ENCODE measurements at regions not wholly inside any gene's neighbourhood (a gene's known extent, or its start where the extent isn't known, plus 50 kb on each side); places are given as distances from the start of the nearest gene placed in this dataset.

DNA sequence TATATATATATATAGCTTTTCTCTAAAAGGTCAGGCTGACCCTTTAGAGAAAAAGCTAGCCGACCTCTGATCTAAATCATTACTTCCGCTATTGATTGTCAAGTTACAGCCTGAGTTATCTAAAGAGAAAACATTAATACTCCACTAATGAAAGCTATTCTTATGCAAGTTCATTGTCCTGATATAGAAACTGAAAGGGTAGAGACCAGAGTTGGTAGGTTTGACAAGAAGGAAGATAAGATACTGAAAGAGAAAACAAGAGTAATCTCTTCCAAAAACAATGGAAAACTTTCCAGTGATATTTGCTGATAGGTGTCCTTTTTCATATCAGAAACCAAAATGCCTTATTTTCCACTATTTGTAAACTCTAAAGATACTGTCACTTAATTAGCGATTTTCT, 62.8 kb upstream of the SLC39A10 start:
- H3K4me3 Mint-ChIP-seq, result peak overlapping the region; percentile 1
- Histone ChIP-seq H3K36me3 (replicated peaks in 1 of 2; ENCODE audit: control extremely low read depth in 1 of 2, control insufficient read depth in 1 of 2, extremely low read depth in 1 of 2, insufficient read depth in 2 of 2, low read length in 1 of 2) (no peaks in the 10 kb centered on the region), H2AFZ (ENCODE audit: insufficient read depth, low read depth, low read length, poor library complexity, severe bottlenecking) (no peak overlapping the region), H3K9ac (ENCODE audit: low read length) (peak overlapping the region; percentile 3), H3K4me2 (replicated peaks; ENCODE audit: low read depth, low read length, poor library complexity, severe bottlenecking) (peak overlapping the region; percentile 40), H4K20me1 (ENCODE audit: control insufficient read depth, insufficient read depth, low read length, poor library complexity, severe bottlenecking) (no peaks in the 10 kb centered on the region), H3K27me3 (replicated peaks in 1 of 4; ENCODE audit: control extremely low read depth in 1 of 4, control insufficient read depth in 3 of 4, insufficient read depth in 4 of 4, low read length in 3 of 4) (no peaks in the 10 kb centered on the region), H3K79me2 (ENCODE audit: control insufficient read depth, insufficient read depth, low read length) (no peaks in the 10 kb centered on the region), H3K4me3 (ENCODE audit: control extremely low read depth in 1 of 5, extremely low read depth in 1 of 5, insufficient read depth in 1 of 5, low read depth in 2 of 5, low read length in 4 of 5) (no peak overlapping the region), H3K27ac (ENCODE audit: low read length in 2 of 2) (no peak overlapping the region), H3K9me3 (ENCODE audit: control extremely low read depth in 1 of 3, control insufficient read depth in 2 of 3, insufficient read depth in 1 of 3, low read length in 2 of 3) (peaks cover 0 to 3% (median 0%) of the 10 kb centered on the region in 3 donors), H3K4me1 (ENCODE audit: control insufficient read depth in 2 of 2, insufficient read depth in 2 of 2, low read length in 2 of 2) (peaks cover 12 to 21% of the 10 kb centered on the region in 2 donors)
- TF ChIP-seq, protein P1, sequence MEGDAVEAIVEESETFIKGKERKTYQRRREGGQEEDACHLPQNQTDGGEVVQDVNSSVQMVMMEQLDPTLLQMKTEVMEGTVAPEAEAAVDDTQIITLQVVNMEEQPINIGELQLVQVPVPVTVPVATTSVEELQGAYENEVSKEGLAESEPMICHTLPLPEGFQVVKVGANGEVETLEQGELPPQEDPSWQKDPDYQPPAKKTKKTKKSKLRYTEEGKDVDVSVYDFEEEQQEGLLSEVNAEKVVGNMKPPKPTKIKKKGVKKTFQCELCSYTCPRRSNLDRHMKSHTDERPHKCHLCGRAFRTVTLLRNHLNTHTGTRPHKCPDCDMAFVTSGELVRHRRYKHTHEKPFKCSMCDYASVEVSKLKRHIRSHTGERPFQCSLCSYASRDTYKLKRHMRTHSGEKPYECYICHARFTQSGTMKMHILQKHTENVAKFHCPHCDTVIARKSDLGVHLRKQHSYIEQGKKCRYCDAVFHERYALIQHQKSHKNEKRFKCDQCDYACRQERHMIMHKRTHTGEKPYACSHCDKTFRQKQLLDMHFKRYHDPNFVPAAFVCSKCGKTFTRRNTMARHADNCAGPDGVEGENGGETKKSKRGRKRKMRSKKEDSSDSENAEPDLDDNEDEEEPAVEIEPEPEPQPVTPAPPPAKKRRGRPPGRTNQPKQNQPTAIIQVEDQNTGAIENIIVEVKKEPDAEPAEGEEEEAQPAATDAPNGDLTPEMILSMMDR (IDR thresholded peaks at IDR 0.05), result no peak
- no peak for TF ChIP-seq EZH2 (IDR thresholded peaks at IDR 0.05; ENCODE audit: borderline replicate concordance, insufficient read depth, low read depth, low read length, poor library complexity, severe bottlenecking)
- intact Hi-C loops (cut with micrococcal nuclease), result loop anchor here (5.0 kb wide), 1 partner anchor 33 kb away; no protein-coding TSS in a partner anchor
- peaks cover 31% of the 10 kb centered on the region for H3K4me1 Mint-ChIP-seq
- no CpG with 5 or more reads among the region's 3 CpGs for WGBS (ENCODE audit: insufficient coverage)
- peak overlapping the region; percentile 2 for H3K27ac Mint-ChIP-seq
- no peaks in the 10 kb centered on the region for H3K9me3 Mint-ChIP-seq (ENCODE audit: insufficient read depth)
- ATAC-seq (ENCODE audit: low read depth) (no peak), DNase-seq (peak; percentile 25)
- POLR2A ChIA-PET, result no interaction called here
- no peaks in the 10 kb centered on the region for H3K27me3 Mint-ChIP-seq
- CTCF ChIA-PET, result interaction anchor here (0.8 to 3.0 kb wide), 4 partner anchors 17 to 95 kb away, joined by 3 to 13 read pairs (median 5); no protein-coding TSS in a partner anchor

DNA sequence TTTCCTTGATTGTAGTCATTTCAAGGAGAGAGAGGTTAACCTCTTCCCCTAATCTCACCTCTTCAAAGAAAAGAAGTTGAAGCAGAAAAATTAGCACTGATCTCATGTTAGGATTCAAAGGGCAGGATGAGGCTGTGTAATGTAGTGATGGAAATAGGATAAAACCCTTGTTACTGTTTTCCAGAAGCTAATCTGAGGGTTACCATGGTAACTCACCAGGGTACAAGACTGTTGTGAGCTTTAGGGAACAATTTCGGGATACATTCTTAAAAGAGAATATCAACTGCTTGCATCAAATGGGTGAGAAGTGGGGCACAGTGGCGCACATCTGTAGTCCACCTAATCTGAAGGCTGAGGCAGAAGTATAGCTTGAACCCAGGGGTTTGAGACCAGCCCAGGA, 64.9 kb upstream of the SLC39A10 start:
- H3K9me3 ChIP-seq (ENCODE audit: control extremely low read depth in 1 of 3, control insufficient read depth in 2 of 3, insufficient read depth in 1 of 3, low read length in 2 of 3), result peaks cover 0 to 3% (median 0%) of the 10 kb centered on the region in 3 donors
- H3K79me2 ChIP-seq (ENCODE audit: control insufficient read depth, insufficient read depth, low read length), result no peaks in the 10 kb centered on the region
- Mint-ChIP-seq H3K4me3 (no peak overlapping the region), H3K27me3 (no peaks in the 10 kb centered on the region), H3K9me3 (ENCODE audit: insufficient read depth) (no peaks in the 10 kb centered on the region), H3K4me1 (peaks cover 29% of the 10 kb centered on the region), H3K27ac (no peak overlapping the region)
- WGBS (ENCODE audit: insufficient coverage), result 100% methylated on average over 2 of the region's 2 CpGs
- peaks cover 12 to 21% of the 10 kb centered on the region in 2 donors for H3K4me1 ChIP-seq (ENCODE audit: control insufficient read depth in 2 of 2, insufficient read depth in 2 of 2, low read length in 2 of 2)
- CTCF ChIA-PET, result interaction anchor here (1.2 to 1.5 kb wide), 4 partner anchors 9 to 68 kb away, joined by 5 to 8 read pairs (median 6); no protein-coding TSS in a partner anchor
- no peak overlapping the region for H3K9ac ChIP-seq (ENCODE audit: low read length)
- no peak overlapping the region for H3K27ac ChIP-seq (ENCODE audit: low read length in 2 of 2)
- POLR2A ChIA-PET, result interaction anchor here (1.5 kb wide), 1 partner anchor 68 kb away, joined by 4 read pairs; no protein-coding TSS in a partner anchor
- no peaks in the 10 kb centered on the region for H3K27me3 ChIP-seq (replicated peaks in 1 of 4; ENCODE audit: control extremely low read depth in 1 of 4, control insufficient read depth in 3 of 4, insufficient read depth in 4 of 4, low read length in 3 of 4)
- no peak overlapping the region for H2AFZ ChIP-seq (ENCODE audit: insufficient read depth, low read depth, low read length, poor library complexity, severe bottlenecking)
- no peak overlapping the region for H3K4me2 ChIP-seq (replicated peaks; ENCODE audit: low read depth, low read length, poor library complexity, severe bottlenecking)
- TF ChIP-seq EZH2 (IDR thresholded peaks at IDR 0.05; ENCODE audit: borderline replicate concordance, insufficient read depth, low read depth, low read length, poor library complexity, severe bottlenecking), result no peak
- TF ChIP-seq, protein P1 (IDR thresholded peaks at IDR 0.05), result no peak
- intact Hi-C loops (cut with micrococcal nuclease), result loop anchor here (5.0 kb wide), 1 partner anchor 35 kb away; no protein-coding TSS in a partner anchor
- DNase-seq (no peak), ATAC-seq (ENCODE audit: low read depth) (no peak)
- H3K4me3 ChIP-seq (ENCODE audit: control extremely low read depth in 1 of 5, extremely low read depth in 1 of 5, insufficient read depth in 1 of 5, low read depth in 2 of 5, low read length in 4 of 5), result no peak overlapping the region
- H3K36me3 ChIP-seq (replicated peaks in 1 of 2; ENCODE audit: control extremely low read depth in 1 of 2, control insufficient read depth in 1 of 2, extremely low read depth in 1 of 2, insufficient read depth in 2 of 2, low read length in 1 of 2), result no peaks in the 10 kb centered on the region
- no peaks in the 10 kb centered on the region for H4K20me1 ChIP-seq (ENCODE audit: control insufficient read depth, insufficient read depth, low read length, poor library complexity, severe bottlenecking)

All from B cell (primary cell).